ENCODE measurements at regions not wholly inside any gene's neighbourhood (a gene's known extent, or its start where the extent isn't known, plus 50 kb on each side); places are given as distances from the start of the nearest gene placed in this dataset.

GRCh38 chr3:162103808-162104207 is 607.2 kb downstream of the OTOL1 start:
- intact Hi-C loops (cut with DNase I) = no loop called here
- Histone ChIP-seq H3K4me3 (no peak overlapping the region), H3K36me3 (replicated peaks in 1 of 2) (no peaks in the 10 kb centered on the region), H3K4me1 (replicated peaks in 1 of 2) (no peaks in the 10 kb centered on the region), H3K27ac (no peak overlapping the region), H3K9me3 (replicated peaks in 1 of 3) (no peaks in the 10 kb centered on the region), H3K27me3 (no peaks in the 10 kb centered on the region)
- TF ChIP-seq CTCF (IDR thresholded peaks at IDR 0.05) (no peak), POLR2A (IDR thresholded peaks at IDR 0.05) (no peak)
- no peak for DNase-seq
- WGBS, 4 donors = 74 to 88% (median 83%) methylated on average over 1 of the region's 1 CpG

DNA sequence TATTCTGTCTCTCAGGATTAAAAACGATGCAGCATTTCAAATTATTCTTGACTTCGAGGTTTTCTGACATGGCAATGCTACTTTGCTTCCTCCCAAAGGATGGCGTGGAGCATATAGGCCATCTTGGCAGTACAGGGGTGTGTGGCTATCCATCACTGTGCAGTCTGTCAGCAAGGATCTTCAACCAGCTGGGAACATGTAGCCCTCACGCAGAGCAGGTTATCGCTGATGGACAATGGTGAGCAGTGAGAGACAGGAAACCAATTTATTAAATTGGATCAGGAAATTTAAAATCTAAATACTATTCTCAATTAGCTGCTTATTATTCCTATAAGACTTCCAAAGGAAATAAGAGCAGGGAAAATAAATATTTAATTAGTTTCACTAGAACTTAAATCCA is 615.3 kb downstream of the OTOL1 start:
- no peaks in the 10 kb centered on the region for H3K36me3 ChIP-seq (replicated peaks in 1 of 2)
- 73 to 81% (median 78%) methylated on average over 5 of the region's 5 CpGs for WGBS, 4 donors
- no peaks in the 10 kb centered on the region for H3K4me1 ChIP-seq (replicated peaks in 1 of 2)
- TF ChIP-seq POLR2A (IDR thresholded peaks at IDR 0.05) (no peak), CTCF (IDR thresholded peaks at IDR 0.05) (no peak)
- no peak overlapping the region for H3K4me3 ChIP-seq
- H3K9me3 ChIP-seq (replicated peaks in 1 of 3) = no peaks in the 10 kb centered on the region
- intact Hi-C loops (cut with DNase I) = no loop called here
- no peak overlapping the region for H3K27ac ChIP-seq
- H3K27me3 ChIP-seq = no peaks in the 10 kb centered on the region
- no peak for DNase-seq

GRCh38 chr3:162112719-162113118 is 616.1 kb downstream of the OTOL1 start:
- no peaks in the 10 kb centered on the region for H3K4me1 ChIP-seq (replicated peaks in 1 of 2)
- no peak for DNase-seq
- H3K27ac ChIP-seq = no peak overlapping the region
- no peaks in the 10 kb centered on the region for H3K27me3 ChIP-seq
- TF ChIP-seq CTCF (IDR thresholded peaks at IDR 0.05) (no peak), POLR2A (IDR thresholded peaks at IDR 0.05) (no peak)
- H3K9me3 ChIP-seq (replicated peaks in 1 of 3) = no peaks in the 10 kb centered on the region
- intact Hi-C loops (cut with DNase I) = no loop called here
- H3K36me3 ChIP-seq (replicated peaks in 1 of 2) = no peaks in the 10 kb centered on the region
- H3K4me3 ChIP-seq = no peak overlapping the region

DNA sequence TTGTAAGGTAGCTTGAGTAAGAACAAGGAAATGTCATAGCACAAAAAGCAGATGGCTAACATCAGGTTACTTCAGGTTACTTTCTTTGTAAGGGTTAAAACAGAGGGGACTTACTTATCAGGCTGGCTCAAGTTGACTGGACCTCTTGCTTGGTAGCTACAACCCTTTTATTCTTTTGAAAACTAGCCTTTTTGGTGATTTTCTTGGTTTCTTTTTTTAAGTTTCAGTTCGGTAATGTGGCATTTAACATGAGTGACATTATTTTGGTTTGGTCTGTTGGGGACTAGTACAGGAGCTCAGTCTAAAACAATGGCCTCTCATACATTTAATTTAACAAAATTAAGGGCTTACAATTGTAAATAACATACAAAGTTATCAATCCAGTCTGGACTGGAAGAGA is 621.4 kb downstream of the OTOL1 start:
- WGBS, 4 donors = 79 to 84% (median 80%) methylated on average over 1 of the region's 1 CpG
- intact Hi-C loops (cut with DNase I) = no loop called here
- no peak for DNase-seq
- no peaks in the 10 kb centered on the region for H3K36me3 ChIP-seq (replicated peaks in 1 of 2)
- H3K4me1 ChIP-seq (replicated peaks in 1 of 2) = no peaks in the 10 kb centered on the region
- no peak overlapping the region for H3K4me3 ChIP-seq
- H3K27me3 ChIP-seq = no peaks in the 10 kb centered on the region
- no peaks in the 10 kb centered on the region for H3K9me3 ChIP-seq (replicated peaks in 1 of 3)
- TF ChIP-seq CTCF (IDR thresholded peaks at IDR 0.05) (no peak), POLR2A (IDR thresholded peaks at IDR 0.05) (no peak)
- no peak overlapping the region for H3K27ac ChIP-seq
